ENCODE measurements at regions not wholly inside any gene's neighbourhood (a gene's known extent, or its start where the extent isn't known, plus 50 kb on each side); places are given as distances from the start of the nearest gene placed in this dataset.

GRCh38 chr5:121735618-121736017, 116.1 kb upstream of the FTMT start:
- DNase-seq (ENCODE audit: low read depth) = no peak

DNA sequence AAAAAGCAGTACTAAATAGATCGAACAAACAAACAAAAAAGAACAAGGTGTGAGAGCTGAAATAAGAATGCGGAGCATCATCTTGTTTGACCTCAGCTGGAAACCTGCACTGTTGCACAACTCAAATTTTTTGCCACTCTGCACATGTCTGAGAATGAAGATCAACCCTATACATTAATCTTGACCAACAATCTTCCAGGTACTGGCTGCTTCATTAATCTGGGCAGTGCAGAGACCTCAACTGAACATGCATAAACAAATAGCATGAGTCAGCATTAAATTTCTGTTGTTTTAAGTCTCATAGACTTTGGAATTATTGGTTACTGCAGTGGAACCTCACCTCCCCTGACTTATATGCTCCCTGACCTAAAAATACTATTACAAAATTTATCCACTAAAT, 114.6 kb upstream of the FTMT start:
- DNase-seq (ENCODE audit: low read depth) = no peak

GRCh38 chr5:121741156-121741555, 110.5 kb upstream of the FTMT start:
- no peak for DNase-seq (ENCODE audit: low read depth)

- DNase-seq (ENCODE audit: low read depth) = no peak
These were observed 107.1 kb upstream of the FTMT start for GRCh38 chr5:121744577-121744976.

DNA sequence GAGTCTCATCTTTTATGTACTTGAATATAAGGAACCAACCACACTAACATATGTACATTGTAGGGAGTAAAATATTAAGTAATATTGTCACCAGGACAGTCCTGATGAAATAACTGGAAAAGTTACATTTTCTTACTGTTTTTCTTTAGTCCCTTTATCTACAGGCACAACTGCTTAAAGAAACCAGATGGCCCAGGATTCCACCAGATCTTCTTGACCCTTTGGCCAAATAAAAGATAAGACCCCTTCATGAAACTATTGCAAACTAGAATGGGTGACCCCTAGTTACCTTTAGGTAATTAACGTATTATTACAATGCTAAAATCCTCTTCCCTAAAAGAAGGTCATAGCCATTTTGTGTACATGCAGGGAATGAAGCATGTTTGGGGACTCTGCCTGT, 106.3 kb upstream of the FTMT start:
- DNase-seq (ENCODE audit: low read depth) = no peak

DNA sequence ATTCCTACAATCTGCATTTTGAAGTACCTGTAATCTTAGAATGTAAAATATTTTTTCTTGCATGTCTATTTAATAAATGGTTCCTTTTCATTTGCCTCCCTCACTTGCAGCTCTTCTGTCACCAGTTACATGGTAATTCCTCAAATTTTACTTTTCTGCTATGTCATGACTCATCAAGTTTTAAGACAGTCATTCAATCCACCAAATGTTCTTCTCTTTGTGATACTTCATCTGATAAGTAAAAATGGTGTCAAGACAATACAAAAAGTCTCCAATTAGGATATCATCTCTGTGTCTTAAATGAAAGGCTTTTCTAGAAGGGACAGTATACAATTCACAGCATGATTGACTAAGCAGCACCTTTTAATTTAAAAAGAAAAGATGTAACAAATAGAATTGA, 104.9 kb upstream of the FTMT start:
- DNase-seq (ENCODE audit: low read depth) = no peak

DNA sequence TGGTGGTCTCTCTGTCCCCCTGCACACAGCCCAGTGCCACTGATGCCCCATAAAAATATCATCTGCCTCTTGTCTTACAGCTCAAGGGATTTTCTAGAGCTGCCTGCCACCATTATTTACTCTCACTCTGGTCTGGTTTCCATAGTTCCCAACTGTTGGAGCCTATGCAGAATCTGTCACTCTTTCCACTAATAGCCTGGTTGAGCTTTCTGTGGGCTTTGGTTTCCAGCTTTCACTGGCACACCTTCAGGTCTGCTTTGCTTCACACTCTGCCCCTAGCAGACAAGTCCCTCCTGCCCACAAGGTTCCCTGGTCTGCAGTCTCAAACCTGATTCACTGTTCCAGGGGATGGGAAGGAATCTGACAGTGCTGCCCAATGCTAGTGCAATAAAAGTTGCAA, 103.0 kb upstream of the FTMT start:
- DNase-seq (ENCODE audit: low read depth) = no peak

GRCh38 chr5:121752149-121752548, 99.5 kb upstream of the FTMT start:
- DNase-seq (ENCODE audit: low read depth) = no peak

DNA sequence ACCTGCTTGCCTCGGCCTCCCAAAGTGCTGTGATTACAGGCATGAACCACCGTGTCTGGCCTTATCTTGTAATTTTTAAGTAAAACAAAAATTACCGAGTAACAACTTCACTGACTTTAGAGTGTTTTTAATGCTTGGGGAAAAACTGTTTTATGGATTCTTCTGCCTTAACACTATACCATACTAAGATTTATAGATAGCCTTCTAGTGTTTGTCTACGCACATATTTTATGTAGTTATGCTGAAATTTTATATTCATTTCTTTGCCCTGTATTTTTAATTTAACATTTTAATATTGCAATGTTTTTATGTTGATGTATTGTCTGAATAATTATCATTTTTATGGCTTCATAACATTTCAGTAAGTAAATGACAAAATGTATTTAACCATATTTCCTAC, 96.4 kb upstream of the FTMT start:
- no peak for DNase-seq (ENCODE audit: low read depth)

GRCh38 chr5:121757753-121758152, 93.9 kb upstream of the FTMT start:
- no peak for DNase-seq (ENCODE audit: low read depth)

- no peak for DNase-seq (ENCODE audit: low read depth)
These were observed 93.1 kb upstream of the FTMT start for GRCh38 chr5:121758615-121759014.

GRCh38 chr5:121762426-121762825, 89.3 kb upstream of the FTMT start:
- DNase-seq (ENCODE audit: low read depth) = no peak

- DNase-seq (ENCODE audit: low read depth) = no peak
These were observed 88.0 kb upstream of the FTMT start for GRCh38 chr5:121763665-121764064.

- no peak for DNase-seq (ENCODE audit: low read depth)
These were observed 71.3 kb upstream of the FTMT start for GRCh38 chr5:121780406-121780805.

DNA sequence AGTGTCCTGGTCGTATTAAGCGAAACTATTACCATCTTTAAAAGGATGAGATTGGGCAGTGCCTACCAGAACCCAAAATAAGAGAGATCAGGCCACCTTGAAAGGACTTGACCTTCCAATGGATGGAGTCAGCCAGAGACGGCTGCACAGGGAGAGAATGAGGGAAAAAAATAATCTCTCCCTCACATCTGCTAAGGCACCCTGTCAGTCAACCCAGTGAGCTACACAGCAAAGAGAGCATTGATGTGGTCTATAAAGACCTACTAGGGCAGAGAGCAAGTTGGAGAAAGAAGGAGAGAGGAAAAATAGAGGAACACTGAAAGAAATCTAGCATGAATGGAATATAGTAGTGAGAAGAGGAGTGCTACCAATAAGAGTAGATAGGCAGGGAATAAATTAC, 68.0 kb upstream of the FTMT start:
- DNase-seq (ENCODE audit: low read depth) = no peak

DNA sequence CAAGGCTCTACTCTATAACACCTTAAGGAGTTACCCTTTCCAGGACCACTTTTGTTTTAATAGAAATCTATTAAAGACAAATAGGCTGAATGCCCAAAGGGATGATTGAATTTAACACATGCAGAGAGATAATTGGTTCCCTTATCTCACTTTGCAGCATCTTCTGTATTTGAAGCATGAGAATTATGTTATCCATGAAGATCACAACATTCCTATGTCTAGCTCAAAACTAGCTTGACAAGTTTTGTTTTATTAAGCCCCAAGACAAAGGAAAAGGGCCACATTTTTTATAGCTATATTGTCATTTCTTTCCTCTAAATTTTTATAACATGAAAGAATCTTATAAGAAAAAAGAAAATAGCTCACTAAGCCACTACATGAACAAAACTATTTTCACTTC, 57.9 kb upstream of the FTMT start:
- DNase-seq (ENCODE audit: low read depth) = no peak

- peak; percentile 12 for DNase-seq (ENCODE audit: low read depth)
These were observed 56.2 kb upstream of the FTMT start for GRCh38 chr5:121795511-121795910.

GRCh38 chr5:121797681-121798518, 53.8 kb upstream of the FTMT start:
- DNase-seq (ENCODE audit: low read depth) = peak; percentile 25

All from ELR (cell line).